HG02840 (cell line): ENCODE measurements at regions not wholly inside any gene's neighbourhood (a gene's known extent, or its start where the extent isn't known, plus 50 kb on each side); places are given as distances from the start of the nearest gene placed in this dataset.
"Not testable (repeated sequence)": the region's sequence is repeated elsewhere in the genome, so short reads cannot be mapped to it uniquely, and the experiment has no call there.

Experiments used
- ATAC-seq: cut with Tn5 transposase; IDR thresholded peaks from one replicate; pipeline ENCODE4 v1.9.1; 2021; ENCODE audit warnings: mild to moderate bottlenecking, moderate library complexity, moderate number of reproducible peaks; ENCODE audit not compliant: unreplicated experiment, low FRiP score

GRCh38 chr16:58790816-58791557, 56.9 kb upstream of the GOT2 start:
- ATAC-seq: not testable (repeated sequence)

GRCh38 chr16:58789351-58789750, 55.2 kb upstream of the GOT2 start:
- no peak for ATAC-seq
